ENCODE measurements at regions not wholly inside any gene's neighbourhood (a gene's known extent, or its start where the extent isn't known, plus 50 kb on each side); places are given as distances from the start of the nearest gene placed in this dataset.

GRCh38 chr4:152022543-152022942, 261.7 kb upstream of the GATB start:
- DNase-seq (ENCODE audit: extremely low spot score): no peak
- Histone ChIP-seq H3K4me3 (ENCODE audit: low read depth, low read length) (no peak overlapping the region), H3K36me3 (ENCODE audit: insufficient read depth) (no peaks in the 10 kb centered on the region), H3K4me1 (ENCODE audit: insufficient read depth) (no peaks in the 10 kb centered on the region), H3K27ac (ENCODE audit: low read depth) (no peak overlapping the region)
- WGBS: 80% methylated on average over 5 of the region's 5 CpGs

DNA sequence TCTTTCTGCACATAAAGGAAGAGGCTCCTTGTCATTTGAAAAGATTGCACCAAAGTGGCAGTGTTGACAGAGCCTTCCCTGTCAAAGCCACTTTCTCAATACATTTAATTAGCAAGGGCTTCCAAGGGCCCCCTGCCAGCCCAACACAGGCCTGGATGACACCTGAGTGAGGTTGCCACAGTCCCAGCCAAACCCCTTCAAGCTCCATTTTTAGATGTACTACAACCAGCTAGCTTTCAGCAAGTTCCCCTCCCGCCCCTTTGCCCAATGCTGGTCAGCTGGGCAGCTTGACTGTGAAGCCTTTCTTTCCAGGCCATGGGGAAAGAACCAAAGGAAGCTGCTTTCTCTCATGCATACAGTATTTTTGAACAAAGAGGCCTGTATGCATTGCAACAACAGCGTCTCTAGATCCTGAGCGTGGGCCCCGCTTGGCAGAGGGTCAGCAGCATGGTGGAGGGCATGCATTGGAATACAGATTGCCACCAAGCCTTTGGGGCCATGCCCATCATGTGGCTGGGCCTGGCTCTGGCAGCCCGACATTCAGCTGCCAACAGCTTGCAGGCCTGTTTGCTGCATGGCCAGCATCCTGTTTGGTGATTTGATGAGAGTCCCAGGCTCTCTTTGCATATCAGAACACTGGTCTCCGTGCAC, 261.1 kb upstream of the GATB start:
- Histone ChIP-seq H3K4me1 (ENCODE audit: insufficient read depth) (no peaks in the 10 kb centered on the region), H3K4me3 (ENCODE audit: low read depth, low read length) (no peak overlapping the region), H3K36me3 (ENCODE audit: insufficient read depth) (no peaks in the 10 kb centered on the region), H3K27ac (ENCODE audit: low read depth) (no peak overlapping the region)
- no peak for DNase-seq (ENCODE audit: extremely low spot score)
- 85% methylated on average over 6 of the region's 6 CpGs for WGBS

DNA sequence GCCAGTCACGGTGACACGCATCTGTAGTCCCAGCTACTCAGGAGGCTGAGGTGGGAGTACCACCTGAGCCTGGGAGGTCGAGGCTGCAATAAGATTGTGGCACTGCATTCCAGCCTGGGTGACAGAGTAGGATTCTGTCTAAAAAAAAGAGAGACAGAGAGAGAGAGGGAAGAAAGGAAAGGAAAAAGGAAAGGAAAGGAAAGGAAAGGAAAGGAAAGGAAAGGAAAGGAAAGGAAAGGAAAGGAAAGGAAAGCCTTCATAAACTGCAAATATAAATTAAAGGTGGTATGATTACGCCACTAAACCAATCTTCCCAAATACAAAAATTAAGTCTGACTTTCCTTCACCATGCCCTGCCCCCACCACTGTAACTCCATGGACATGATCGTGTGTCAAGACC, 259.3 kb upstream of the GATB start:
- Histone ChIP-seq H3K4me3 (ENCODE audit: low read depth, low read length) (no peak overlapping the region), H3K4me1 (ENCODE audit: insufficient read depth) (no peaks in the 10 kb centered on the region), H3K36me3 (ENCODE audit: insufficient read depth) (no peaks in the 10 kb centered on the region), H3K27ac (ENCODE audit: low read depth) (no peak overlapping the region)
- 90% methylated on average over 5 of the region's 5 CpGs for WGBS
- no peak for DNase-seq (ENCODE audit: extremely low spot score)

GRCh38 chr4:152016303-152016620, 255.5 kb upstream of the GATB start:
- Histone ChIP-seq H3K27ac (ENCODE audit: low read depth) (no peak overlapping the region), H3K36me3 (ENCODE audit: insufficient read depth) (no peaks in the 10 kb centered on the region), H3K4me1 (ENCODE audit: insufficient read depth) (no peaks in the 10 kb centered on the region), H3K4me3 (ENCODE audit: low read depth, low read length) (no peak overlapping the region)
- 84% methylated on average over 5 of the region's 5 CpGs for WGBS
- no peak for DNase-seq (ENCODE audit: extremely low spot score)

GRCh38 chr4:152015597-152016302, 254.9 kb upstream of the GATB start:
- no peak for DNase-seq (ENCODE audit: extremely low spot score)
- H3K4me3 ChIP-seq (ENCODE audit: low read depth, low read length): no peak overlapping the region
- no peaks in the 10 kb centered on the region for H3K36me3 ChIP-seq (ENCODE audit: insufficient read depth)
- 84% methylated on average over 11 of the region's 11 CpGs for WGBS
- H3K27ac ChIP-seq (ENCODE audit: low read depth): no peak overlapping the region
- no peaks in the 10 kb centered on the region for H3K4me1 ChIP-seq (ENCODE audit: insufficient read depth)

DNA sequence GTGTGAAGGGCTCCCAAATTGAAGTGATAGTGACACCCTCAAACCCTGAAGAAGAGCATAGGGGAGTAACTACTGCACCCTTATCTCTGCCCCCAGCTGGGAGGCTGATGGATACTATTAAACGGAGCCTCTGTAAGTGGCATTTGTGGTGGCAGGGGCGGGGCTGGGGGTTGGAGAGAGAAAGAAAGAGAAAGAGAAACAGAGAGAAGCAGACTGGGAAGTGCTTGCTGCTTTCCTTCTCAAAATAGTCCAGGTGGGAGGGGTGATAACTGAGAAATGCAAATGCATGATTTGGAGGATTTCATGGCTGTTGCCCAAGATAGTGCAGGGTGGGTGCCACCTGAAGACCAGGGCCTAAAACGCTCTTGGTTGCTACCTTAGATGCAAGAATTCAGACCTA, 253.5 kb upstream of the GATB start:
- H3K27ac ChIP-seq (ENCODE audit: low read depth): no peak overlapping the region
- 52% methylated on average over 3 of the region's 3 CpGs for WGBS
- peaks cover 3% of the 10 kb centered on the region for H3K4me1 ChIP-seq (ENCODE audit: insufficient read depth)
- no peak for DNase-seq (ENCODE audit: extremely low spot score)
- no peak overlapping the region for H3K4me3 ChIP-seq (ENCODE audit: low read depth, low read length)
- H3K36me3 ChIP-seq (ENCODE audit: insufficient read depth): no peaks in the 10 kb centered on the region

- WGBS: 78% methylated on average over 7 of the region's 7 CpGs
- no peaks in the 10 kb centered on the region for H3K36me3 ChIP-seq (ENCODE audit: insufficient read depth)
- DNase-seq (ENCODE audit: extremely low spot score): no peak
- H3K4me1 ChIP-seq (ENCODE audit: insufficient read depth): peaks cover 3% of the 10 kb centered on the region
- no peak overlapping the region for H3K27ac ChIP-seq (ENCODE audit: low read depth)
- no peak overlapping the region for H3K4me3 ChIP-seq (ENCODE audit: low read depth, low read length)
These were observed 250.7 kb upstream of the GATB start for GRCh38 chr4:152011469-152011868.

DNA sequence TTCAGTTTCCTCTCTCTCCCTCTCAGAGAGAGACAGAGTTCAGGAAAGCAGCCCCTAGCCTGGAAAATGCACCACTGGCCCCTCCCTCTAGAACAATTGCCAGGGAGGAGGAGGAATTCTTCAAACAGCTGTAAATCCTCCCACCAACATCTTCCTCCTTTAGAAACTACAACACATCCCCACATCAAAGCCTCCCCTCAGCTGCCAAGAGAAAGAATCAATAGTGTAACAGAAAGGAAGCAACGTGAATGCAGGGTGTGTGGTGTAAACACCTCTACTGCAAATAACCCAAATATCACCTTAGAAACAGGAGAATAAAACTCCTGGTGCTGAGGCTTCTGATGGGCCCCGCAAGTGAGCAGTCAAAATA, 249.9 kb upstream of the GATB start:
- WGBS: 49% methylated on average over 2 of the region's 2 CpGs
- Histone ChIP-seq H3K4me1 (ENCODE audit: insufficient read depth) (peaks cover 3% of the 10 kb centered on the region), H3K36me3 (ENCODE audit: insufficient read depth) (no peaks in the 10 kb centered on the region), H3K27ac (ENCODE audit: low read depth) (no peak overlapping the region), H3K4me3 (ENCODE audit: low read depth, low read length) (no peak overlapping the region)
- DNase-seq (ENCODE audit: extremely low spot score): no peak

DNA sequence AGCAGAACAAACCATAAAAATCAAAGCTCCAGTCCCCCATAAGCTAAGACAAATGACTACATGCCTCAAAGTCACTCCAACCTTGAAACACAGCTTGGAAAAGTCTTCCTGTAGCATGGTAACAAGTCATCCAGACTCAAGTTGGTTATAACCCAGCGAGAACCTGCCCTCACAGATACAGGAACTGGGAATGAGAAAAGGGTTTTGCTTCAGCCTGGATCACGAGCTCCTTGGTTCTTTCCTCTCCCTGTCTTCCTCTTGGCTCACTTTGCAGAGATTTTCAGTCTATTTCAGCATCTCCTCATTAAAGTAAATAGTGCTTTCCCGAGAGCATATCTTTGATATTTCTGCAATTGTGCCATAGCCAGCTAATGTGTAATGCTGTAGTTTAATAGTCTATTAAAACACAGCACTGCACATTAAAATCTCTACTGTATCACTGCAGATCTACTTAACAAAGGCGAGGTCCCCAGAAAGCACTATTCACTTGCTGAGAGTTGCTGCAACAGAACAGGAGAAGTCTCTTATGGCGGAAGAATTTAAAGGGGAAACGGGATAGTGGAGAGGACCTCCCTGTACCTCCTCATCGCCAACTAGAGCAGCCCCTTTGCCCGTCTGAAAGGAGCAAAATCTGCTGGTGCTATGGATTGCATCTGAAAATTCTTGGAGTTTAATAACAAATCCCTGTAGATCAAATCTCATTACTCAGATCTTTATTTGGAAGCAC, 249.3 kb upstream of the GATB start:
- 17% methylated on average over 8 of the region's 8 CpGs for WGBS
- no peak overlapping the region for H3K27ac ChIP-seq (ENCODE audit: low read depth)
- H3K4me3 ChIP-seq (ENCODE audit: low read depth, low read length): no peak overlapping the region
- DNase-seq (ENCODE audit: extremely low spot score): peak; percentile 50
- peaks cover 3% of the 10 kb centered on the region for H3K4me1 ChIP-seq (ENCODE audit: insufficient read depth)
- H3K36me3 ChIP-seq (ENCODE audit: insufficient read depth): no peaks in the 10 kb centered on the region

DNA sequence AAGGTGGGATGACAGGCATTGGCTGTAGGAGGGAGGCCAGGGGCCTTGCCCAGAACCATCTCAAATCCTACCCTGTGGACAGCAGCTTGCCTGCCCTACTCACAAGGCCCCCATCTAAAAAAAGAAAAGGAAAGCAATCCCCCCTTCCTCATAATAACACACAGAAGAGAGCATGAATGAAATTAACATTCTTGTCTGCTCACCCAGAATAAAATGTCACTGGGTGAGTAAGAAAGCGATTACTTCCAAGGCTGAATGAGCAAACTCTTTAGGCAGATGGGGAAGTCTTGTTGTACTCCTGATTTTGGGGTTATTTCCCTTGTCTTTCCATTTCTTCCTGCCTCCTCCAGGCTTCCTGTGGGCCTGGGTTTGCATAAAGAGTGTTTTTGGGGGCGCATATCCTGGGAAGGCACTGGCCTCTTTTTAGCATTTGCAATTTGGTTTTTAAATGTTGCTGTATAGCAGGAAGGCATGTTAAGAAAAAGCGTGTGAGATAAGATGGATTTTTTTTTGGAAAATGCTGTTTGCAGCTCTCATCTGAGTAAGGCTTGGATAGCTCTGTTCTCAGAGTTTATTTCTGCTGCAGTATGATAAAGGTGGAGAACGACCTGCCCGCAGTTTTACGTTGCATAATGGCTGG, 248.3 kb upstream of the GATB start:
- no peak overlapping the region for H3K4me3 ChIP-seq (ENCODE audit: low read depth, low read length)
- DNase-seq (ENCODE audit: extremely low spot score): no peak
- H3K27ac ChIP-seq (ENCODE audit: low read depth): no peak overlapping the region
- no peaks in the 10 kb centered on the region for H3K36me3 ChIP-seq (ENCODE audit: insufficient read depth)
- 73% methylated on average over 6 of the region's 6 CpGs for WGBS
- peaks cover 3% of the 10 kb centered on the region for H3K4me1 ChIP-seq (ENCODE audit: insufficient read depth)

DNA sequence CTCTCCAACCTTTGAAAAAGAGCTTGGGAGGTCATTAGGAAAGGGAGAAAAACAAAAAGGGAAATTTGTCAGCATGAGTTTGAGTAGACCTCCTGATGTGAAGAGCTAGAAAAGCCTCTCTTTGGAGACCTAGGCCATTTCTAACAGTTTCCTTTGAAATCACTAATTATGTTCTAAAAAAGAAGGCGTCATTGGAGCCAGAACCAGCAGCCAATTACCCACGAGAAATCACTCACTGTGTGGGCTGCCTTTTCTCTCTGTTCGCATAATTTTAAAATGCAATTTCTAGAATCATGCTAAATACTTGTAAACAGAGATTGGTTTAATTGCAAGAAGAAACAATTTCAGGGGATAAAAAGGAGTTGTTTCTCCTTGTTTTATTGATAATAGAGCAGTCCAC, 246.3 kb upstream of the GATB start:
- H3K36me3 ChIP-seq (ENCODE audit: insufficient read depth): no peaks in the 10 kb centered on the region
- no peak for DNase-seq (ENCODE audit: extremely low spot score)
- WGBS: 88% methylated on average over 3 of the region's 3 CpGs
- H3K4me1 ChIP-seq (ENCODE audit: insufficient read depth): peaks cover 3% of the 10 kb centered on the region
- H3K27ac ChIP-seq (ENCODE audit: low read depth): no peak overlapping the region
- H3K4me3 ChIP-seq (ENCODE audit: low read depth, low read length): no peak overlapping the region

- Histone ChIP-seq H3K36me3 (ENCODE audit: insufficient read depth) (no peaks in the 10 kb centered on the region), H3K4me1 (ENCODE audit: insufficient read depth) (peaks cover 3% of the 10 kb centered on the region), H3K4me3 (ENCODE audit: low read depth, low read length) (no peak overlapping the region), H3K27ac (ENCODE audit: low read depth) (no peak overlapping the region)
- 75% methylated on average over 7 of the region's 7 CpGs for WGBS
- DNase-seq (ENCODE audit: extremely low spot score): no peak
These were observed 244.0 kb upstream of the GATB start for GRCh38 chr4:152004801-152005200.

GRCh38 chr4:152000518-152000917, 239.7 kb upstream of the GATB start:
- Histone ChIP-seq H3K4me3 (ENCODE audit: low read depth, low read length) (no peak overlapping the region), H3K36me3 (ENCODE audit: insufficient read depth) (no peaks in the 10 kb centered on the region), H3K27ac (ENCODE audit: low read depth) (no peak overlapping the region), H3K4me1 (ENCODE audit: insufficient read depth) (no peaks in the 10 kb centered on the region)
- no peak for DNase-seq (ENCODE audit: extremely low spot score)

- WGBS: 81% methylated on average over 9 of the region's 9 CpGs
- no peaks in the 10 kb centered on the region for H3K36me3 ChIP-seq (ENCODE audit: insufficient read depth)
- DNase-seq (ENCODE audit: extremely low spot score): no peak
- no peaks in the 10 kb centered on the region for H3K4me1 ChIP-seq (ENCODE audit: insufficient read depth)
- H3K4me3 ChIP-seq (ENCODE audit: low read depth, low read length): no peak overlapping the region
- H3K27ac ChIP-seq (ENCODE audit: low read depth): no peak overlapping the region
These were observed 237.9 kb upstream of the GATB start for GRCh38 chr4:151998723-151999122.

Data from urinary bladder (tissue), 3 donors.